Natural killer cell (primary cell): ENCODE measurements at regions not wholly inside any gene's neighbourhood (a gene's known extent, or its start where the extent isn't known, plus 50 kb on each side); places are given as distances from the start of the nearest gene placed in this dataset.

ENCODE experiments used
- ATAC-seq, 3 donors: fragments of 150-1000 bp in 2 of 3; fragments of 200-7000 bp in 1 of 3; cut with Tn5 transposase; 1 replicate in 1 of 3; 2 replicates in 2 of 3; pipeline ENCODE4 v1.10.0; 2021; ENCODE audit warnings: mild to moderate bottlenecking in 2 of 3, moderate library complexity in 2 of 3
- DNase-seq, 2 donors: peaks; one replicate each; pipeline versions ENCODE4 v3.0.0 to v3.0.0-alpha.2; 2013 to 2021; ENCODE audit warnings: mixed read lengths in 1 of 2
- H3K27ac ChIP-seq: one replicate; pipeline ENCODE4 v1.5.1; 2013; ENCODE audit warnings: mild to moderate bottlenecking, low read length
- H3K27me3 ChIP-seq: one replicate; pipeline ENCODE4 v1.6.1; 2013; ENCODE audit warnings: low read length; ENCODE audit not compliant: control insufficient read depth, insufficient read depth
- H3K36me3 ChIP-seq: one replicate; pipeline ENCODE4 v1.6.1; 2013; ENCODE audit warnings: low read length; ENCODE audit not compliant: control insufficient read depth, insufficient read depth
- H3K4me1 ChIP-seq: one replicate; pipeline ENCODE4 v1.6.1; 2013; ENCODE audit warnings: low read length; ENCODE audit not compliant: control insufficient read depth, insufficient read depth
- H3K4me3 ChIP-seq: one replicate; pipeline ENCODE4 v1.5.1; 2013; ENCODE audit warnings: low read length
- H3K9me3 ChIP-seq: one replicate; pipeline ENCODE4 v1.6.1; 2013; ENCODE audit warnings: low read length; ENCODE audit not compliant: control insufficient read depth, insufficient read depth
- H3K27ac Mint-ChIP-seq, 2 donors: one replicate each; pipeline ENCODE4 v1.8.0; 2022; ENCODE audit warnings: mild to moderate bottlenecking in 2 of 2, mixed read lengths in 2 of 2, moderate library complexity in 1 of 2
- H3K27me3 Mint-ChIP-seq, 2 donors: one replicate each; pipeline ENCODE4 v1.8.0; 2022; ENCODE audit warnings: low read depth in 2 of 2, mixed read lengths in 2 of 2
- H3K36me3 Mint-ChIP-seq: one replicate; pipeline ENCODE4 v1.8.0; 2022; ENCODE audit warnings: mixed read lengths
- H3K4me1 Mint-ChIP-seq, 2 donors: one replicate each; pipeline ENCODE4 v1.8.0; 2022; ENCODE audit warnings: mixed read lengths in 2 of 2
- H3K4me3 Mint-ChIP-seq: one replicate; pipeline ENCODE4 v1.8.0; 2022; ENCODE audit warnings: mild to moderate bottlenecking, moderate library complexity, mixed read lengths
- H3K9me3 Mint-ChIP-seq, 2 donors: one replicate each; pipeline ENCODE4 v1.8.0; 2022; ENCODE audit warnings: mixed read lengths in 2 of 2
- CTCF ChIP-seq: fragments of 200-600 bp; IDR thresholded peaks from one replicate; pipeline ENCODE4 v1.8.0; 2022; ENCODE audit warnings: antibody characterized with exemption
- WGBS: methylation state at CpG from one replicate; pipeline ENCODE4 v1.1.7; 2013; ENCODE audit warnings: missing lambda C conversion rate; ENCODE audit not compliant: insufficient coverage; 5-methylcytosine and 5-hydroxymethylcytosine counted together
- intact Hi-C: fragments of 100-400 bp; cut with micrococcal nuclease; formaldehyde crosslinking; loops from one replicate; pipeline ENCODE4 v1.14.2; 2022

- ATAC-seq, result no peak
- H3K27me3 Mint-ChIP-seq, result no peaks in the 10 kb centered on the region
- H3K4me1 ChIP-seq, result no peaks in the 10 kb centered on the region
- DNase-seq, result no peak
- H3K36me3 ChIP-seq, result no peaks in the 10 kb centered on the region
- intact Hi-C loops, result no loop called here
- peaks cover 7 to 14% of the 10 kb centered on the region in 2 donors for H3K9me3 Mint-ChIP-seq
- 39% methylated on average over 3 of the region's 3 CpGs for WGBS
- no peak overlapping the region for H3K27ac ChIP-seq
- peak overlapping the region; percentile 2 for H3K4me3 Mint-ChIP-seq
- no peaks in the 10 kb centered on the region for H3K36me3 Mint-ChIP-seq
- no peak for TF ChIP-seq CTCF
- H3K4me1 Mint-ChIP-seq, result peaks cover 0 to 4% of the 10 kb centered on the region in 2 donors
- no peaks in the 10 kb centered on the region for H3K27me3 ChIP-seq
- H3K9me3 ChIP-seq, result no peaks in the 10 kb centered on the region
- no peak overlapping the region for H3K27ac Mint-ChIP-seq
- H3K4me3 ChIP-seq, result no peak overlapping the region
Observed at GRCh38 chr4:44916411-44916810, 190.1 kb upstream of the GNPDA2 start.

GRCh38 chr4:44914748-44915147 lies 188.4 kb upstream of the GNPDA2 start:
- peaks cover 0 to 4% of the 10 kb centered on the region in 2 donors for H3K4me1 Mint-ChIP-seq
- no peak overlapping the region for H3K4me3 ChIP-seq
- intact Hi-C loops, result no loop called here
- no peak for TF ChIP-seq CTCF
- H3K27me3 Mint-ChIP-seq, result no peaks in the 10 kb centered on the region
- H3K4me1 ChIP-seq, result no peaks in the 10 kb centered on the region
- DNase-seq (no peak), ATAC-seq (no peak)
- no peak overlapping the region for H3K4me3 Mint-ChIP-seq
- H3K27me3 ChIP-seq, result no peaks in the 10 kb centered on the region
- H3K36me3 Mint-ChIP-seq, result no peaks in the 10 kb centered on the region
- WGBS, result 60% methylated on average over 2 of the region's 2 CpGs
- H3K27ac Mint-ChIP-seq, result no peak overlapping the region
- no peaks in the 10 kb centered on the region for H3K36me3 ChIP-seq
- peaks cover 7 to 11% of the 10 kb centered on the region in 2 donors for H3K9me3 Mint-ChIP-seq
- H3K9me3 ChIP-seq, result no peaks in the 10 kb centered on the region
- H3K27ac ChIP-seq, result no peak overlapping the region

- H3K4me1 ChIP-seq, result no peaks in the 10 kb centered on the region
- WGBS, result 89% methylated on average over 1 of the region's 1 CpG
- H3K27me3 ChIP-seq, result no peaks in the 10 kb centered on the region
- DNase-seq (no peak), ATAC-seq (no peak)
- H3K36me3 ChIP-seq, result no peaks in the 10 kb centered on the region
- TF ChIP-seq CTCF, result no peak
- no peaks in the 10 kb centered on the region for H3K36me3 Mint-ChIP-seq
- intact Hi-C loops, result no loop called here
- H3K4me1 Mint-ChIP-seq, result peaks cover 0 to 4% of the 10 kb centered on the region in 2 donors
- no peaks in the 10 kb centered on the region for H3K27me3 Mint-ChIP-seq
- no peak overlapping the region for H3K27ac ChIP-seq
- H3K4me3 ChIP-seq, result no peak overlapping the region
- peaks cover 7 to 10% of the 10 kb centered on the region in 2 donors for H3K9me3 Mint-ChIP-seq
- H3K9me3 ChIP-seq, result no peaks in the 10 kb centered on the region
- no peak overlapping the region for H3K4me3 Mint-ChIP-seq
- H3K27ac Mint-ChIP-seq, result no peak overlapping the region
Observed at GRCh38 chr4:44914223-44914622, 187.9 kb upstream of the GNPDA2 start.

GRCh38 chr4:44912980-44913379 lies 186.6 kb upstream of the GNPDA2 start:
- H3K9me3 Mint-ChIP-seq, result peaks cover 5 to 9% of the 10 kb centered on the region in 2 donors
- H3K27ac Mint-ChIP-seq, result no peak overlapping the region

More at GRCh38 chr4:44912980-44913379, 186.6 kb upstream of the GNPDA2 start:
- no peaks in the 10 kb centered on the region for H3K27me3 ChIP-seq
- H3K36me3 ChIP-seq, result no peaks in the 10 kb centered on the region
- Mint-ChIP-seq H3K36me3 (no peaks in the 10 kb centered on the region), H3K4me3 (no peak overlapping the region), H3K27me3 (no peaks in the 10 kb centered on the region), H3K4me1 (peaks cover 0 to 4% of the 10 kb centered on the region in 2 donors)
- TF ChIP-seq CTCF, result no peak
- H3K27ac ChIP-seq, result no peak overlapping the region
- WGBS, result 80% methylated on average over 3 of the region's 3 CpGs
- no peak for ATAC-seq
- no peaks in the 10 kb centered on the region for H3K4me1 ChIP-seq
- no peaks in the 10 kb centered on the region for H3K9me3 ChIP-seq
- no peak overlapping the region for H3K4me3 ChIP-seq
- no peak for DNase-seq
- intact Hi-C loops, result no loop called here
